Upper lobe of right lung (tissue), 1 donor: ENCODE measurements at regions not wholly inside any gene's neighbourhood (a gene's known extent, or its start where the extent isn't known, plus 50 kb on each side); places are given as distances from the start of the nearest gene placed in this dataset.
"Not testable (repeated sequence)": the region's sequence is repeated elsewhere in the genome, so short reads cannot be mapped to it uniquely, and the experiment has no call there.

Experiments used
- ATAC-seq: fragments of 200-7000 bp; cut with Tn5 transposase; one replicate; pipeline ENCODE4 v1.9.1; 2020; ENCODE audit warnings: mild to moderate bottlenecking, moderate library complexity
- DNase-seq: peaks from one replicate; pipeline ENCODE4 v3.0.0-alpha.2; 2020
- H3K27ac ChIP-seq: fragments of 200-600 bp; one replicate; pipeline ENCODE4 v1.8.0; 2022
- H3K27me3 ChIP-seq: fragments of 200-600 bp; one replicate; pipeline ENCODE4 v1.8.0; 2022; ENCODE audit warnings: mild to moderate bottlenecking
- H3K36me3 ChIP-seq: fragments of 200-600 bp; one replicate; pipeline ENCODE4 v1.8.0; 2022
- H3K4me1 ChIP-seq: fragments of 200-600 bp; one replicate; pipeline ENCODE4 v1.8.0; 2022
- H3K4me3 ChIP-seq: fragments of 200-600 bp; one replicate; pipeline ENCODE4 v1.8.0; 2022; ENCODE audit warnings: mild to moderate bottlenecking
- H3K9me3 ChIP-seq: fragments of 200-600 bp; one replicate; pipeline ENCODE4 v1.8.0; 2022
- CTCF ChIP-seq: fragments of 200-600 bp; IDR thresholded peaks from one replicate; pipeline ENCODE4 v1.8.0; 2022; ENCODE audit warnings: antibody characterized with exemption
- intact Hi-C: fragments of 100-400 bp; cut with DNase I; formaldehyde crosslinking; loops from one replicate; pipeline ENCODE4 v1.11.0; 2022
- donor health status: DM: no; HTN: yes; CAD: no; lungs with severe emphysema.

GRCh38 chrX:138240266-138240665 is 471.3 kb downstream of the FGF13 start:
- intact Hi-C loops: no loop called here
- Histone ChIP-seq H3K27me3 (no peaks in the 10 kb centered on the region), H3K9me3 (no peaks in the 10 kb centered on the region), H3K4me1 (no peaks in the 10 kb centered on the region), H3K27ac (no peak overlapping the region), H3K36me3 (no peaks in the 10 kb centered on the region), H3K4me3 (no peak overlapping the region)
- ATAC-seq (no peak), DNase-seq (no peak)
- no peak for TF ChIP-seq CTCF

GRCh38 chrX:138254001-138254400 is 457.5 kb downstream of the FGF13 start:
- Histone ChIP-seq H3K4me1 (no peaks in the 10 kb centered on the region), H3K27ac (no peak overlapping the region), H3K4me3 (no peak overlapping the region), H3K36me3 (no peaks in the 10 kb centered on the region), H3K9me3 (no peaks in the 10 kb centered on the region), H3K27me3 (no peaks in the 10 kb centered on the region)
- ATAC-seq (no peak), DNase-seq (no peak)
- intact Hi-C loops: no loop called here
- no peak for TF ChIP-seq CTCF

GRCh38 chrX:138255373-138255772 is 456.1 kb downstream of the FGF13 start:
- no peak for ATAC-seq
- no peaks in the 10 kb centered on the region for H3K27me3 ChIP-seq
- no peak for DNase-seq
- intact Hi-C loops: no loop called here
- no peak overlapping the region for H3K4me3 ChIP-seq
- no peaks in the 10 kb centered on the region for H3K4me1 ChIP-seq
- no peak for TF ChIP-seq CTCF
- H3K36me3 ChIP-seq: no peaks in the 10 kb centered on the region
- no peak overlapping the region for H3K27ac ChIP-seq
- H3K9me3 ChIP-seq: no peaks in the 10 kb centered on the region

- H3K27me3 ChIP-seq, H3K27ac ChIP-seq, H3K4me1 ChIP-seq, intact Hi-C loops, ATAC-seq, H3K9me3 ChIP-seq, H3K4me3 ChIP-seq, DNase-seq, H3K36me3 ChIP-seq: not testable (repeated sequence)
These were observed 447.4 kb downstream of the FGF13 start for GRCh38 chrX:138264095-138264494.

- H3K27me3 ChIP-seq: no peaks in the 10 kb centered on the region
- intact Hi-C loops: no loop called here
- no peak overlapping the region for H3K27ac ChIP-seq
- ATAC-seq: no peak
- no peak for DNase-seq
- H3K4me1 ChIP-seq: no peaks in the 10 kb centered on the region
- no peaks in the 10 kb centered on the region for H3K36me3 ChIP-seq
- no peak overlapping the region for H3K4me3 ChIP-seq
- no peak for TF ChIP-seq CTCF
- H3K9me3 ChIP-seq: no peaks in the 10 kb centered on the region
These were observed 440.6 kb downstream of the FGF13 start for GRCh38 chrX:138270931-138271330.

- H3K4me3 ChIP-seq, ATAC-seq, H3K4me1 ChIP-seq, H3K27me3 ChIP-seq, DNase-seq, H3K27ac ChIP-seq, H3K36me3 ChIP-seq, intact Hi-C loops, H3K9me3 ChIP-seq: not testable (repeated sequence)
These were observed 428.8 kb downstream of the FGF13 start for GRCh38 chrX:138282598-138283150.

- no peaks in the 10 kb centered on the region for H3K9me3 ChIP-seq
- H3K4me3 ChIP-seq: no peak overlapping the region
- intact Hi-C loops: no loop called here
- TF ChIP-seq CTCF: no peak
- H3K36me3 ChIP-seq: no peaks in the 10 kb centered on the region
- ATAC-seq (no peak), DNase-seq (no peak)
- no peaks in the 10 kb centered on the region for H3K4me1 ChIP-seq
- H3K27ac ChIP-seq: no peak overlapping the region
- no peaks in the 10 kb centered on the region for H3K27me3 ChIP-seq
These were observed 424.2 kb downstream of the FGF13 start for GRCh38 chrX:138287205-138287877.
